ENCODE measurements at regions not wholly inside any gene's neighbourhood (a gene's known extent, or its start where the extent isn't known, plus 50 kb on each side); places are given as distances from the start of the nearest gene placed in this dataset.

DNA sequence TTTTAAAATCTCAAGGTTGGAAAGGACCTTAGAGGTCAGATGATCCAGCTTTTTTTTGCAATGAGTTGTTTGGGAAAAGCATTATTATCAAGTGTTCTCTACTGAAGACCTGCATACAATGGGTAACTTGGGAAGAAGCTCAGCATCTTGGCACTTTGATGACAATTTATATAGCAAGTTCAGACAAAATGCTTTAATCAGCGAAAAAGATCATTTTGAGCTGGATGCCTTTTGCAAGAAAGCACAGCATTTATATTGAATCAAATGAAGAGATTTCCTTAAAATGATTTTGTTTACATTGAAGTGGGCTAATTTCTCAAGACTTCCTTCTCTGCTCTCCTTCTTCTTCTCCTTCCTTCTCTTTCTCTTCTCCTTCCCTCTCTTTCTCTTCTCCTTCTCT is 796.4 kb upstream of the CDH2 start:
- TF ChIP-seq, protein P1, sequence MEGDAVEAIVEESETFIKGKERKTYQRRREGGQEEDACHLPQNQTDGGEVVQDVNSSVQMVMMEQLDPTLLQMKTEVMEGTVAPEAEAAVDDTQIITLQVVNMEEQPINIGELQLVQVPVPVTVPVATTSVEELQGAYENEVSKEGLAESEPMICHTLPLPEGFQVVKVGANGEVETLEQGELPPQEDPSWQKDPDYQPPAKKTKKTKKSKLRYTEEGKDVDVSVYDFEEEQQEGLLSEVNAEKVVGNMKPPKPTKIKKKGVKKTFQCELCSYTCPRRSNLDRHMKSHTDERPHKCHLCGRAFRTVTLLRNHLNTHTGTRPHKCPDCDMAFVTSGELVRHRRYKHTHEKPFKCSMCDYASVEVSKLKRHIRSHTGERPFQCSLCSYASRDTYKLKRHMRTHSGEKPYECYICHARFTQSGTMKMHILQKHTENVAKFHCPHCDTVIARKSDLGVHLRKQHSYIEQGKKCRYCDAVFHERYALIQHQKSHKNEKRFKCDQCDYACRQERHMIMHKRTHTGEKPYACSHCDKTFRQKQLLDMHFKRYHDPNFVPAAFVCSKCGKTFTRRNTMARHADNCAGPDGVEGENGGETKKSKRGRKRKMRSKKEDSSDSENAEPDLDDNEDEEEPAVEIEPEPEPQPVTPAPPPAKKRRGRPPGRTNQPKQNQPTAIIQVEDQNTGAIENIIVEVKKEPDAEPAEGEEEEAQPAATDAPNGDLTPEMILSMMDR (conservative IDR thresholded peaks at IDR 0.05 in 1 of 2, IDR thresholded peaks at IDR 0.05 in 1 of 2; ENCODE audit: low read depth in 1 of 2, low read length in 2 of 2): no peak
- no peak for TF ChIP-seq EZH2 (IDR thresholded peaks at IDR 0.05; ENCODE audit: low read length, missing control alignments)

Data from fibroblast of lung (primary cell).